ENCODE measurements at regions not wholly inside any gene's neighbourhood (a gene's known extent, or its start where the extent isn't known, plus 50 kb on each side); places are given as distances from the start of the nearest gene placed in this dataset.

- Histone ChIP-seq H3K4me2 (ENCODE audit: low read length) (no peak overlapping the region), H3F3A (ENCODE audit: insufficient read depth, low read length, poor library complexity, severe bottlenecking) (no peaks in the 10 kb centered on the region), H3K79me2 (replicated peaks; ENCODE audit: insufficient read depth, low read length) (no peaks in the 10 kb centered on the region), H3K27me3 (ENCODE audit: insufficient read depth, low read depth, low read length) (no peaks in the 10 kb centered on the region), H4K20me1 (ENCODE audit: insufficient read depth) (no peaks in the 10 kb centered on the region), H3K36me3 (ENCODE audit: insufficient read depth, low read length) (no peaks in the 10 kb centered on the region), H3K9ac (ENCODE audit: low read length) (no peak overlapping the region), H2AFZ (ENCODE audit: low read depth, low read length) (no peak overlapping the region), H3K9me3 (ENCODE audit: low read length) (no peaks in the 10 kb centered on the region), H3K4me3 (ENCODE audit: low read length) (no peak overlapping the region), H3K27ac (ENCODE audit: low read length) (no peak overlapping the region), H3K9me2 (ENCODE audit: insufficient read depth, low read length) (no peaks in the 10 kb centered on the region)
- TF ChIP-seq RAD21 (conservative IDR thresholded peaks at IDR 0.05) (no peak), REST (IDR thresholded peaks at IDR 0.05; ENCODE audit: borderline replicate concordance) (no peak), POLR2AphosphoS5 (IDR thresholded peaks at IDR 0.05) (no peak), TAF1 (IDR thresholded peaks at IDR 0.05; ENCODE audit: low read depth) (no peak), MXI1 (conservative IDR thresholded peaks at IDR 0.05; ENCODE audit: poor library complexity, severe bottlenecking) (no peak), EP300 (conservative IDR thresholded peaks at IDR 0.05; ENCODE audit: poor library complexity, severe bottlenecking) (no peak), CTCF (IDR thresholded peaks at IDR 0.05; ENCODE audit: poor library complexity, severe bottlenecking) (no peak), EZH2 (IDR thresholded peaks at IDR 0.05; ENCODE audit: borderline replicate concordance, insufficient read depth, low read length, poor library complexity, severe bottlenecking) (no peak), SMC3 (conservative IDR thresholded peaks at IDR 0.05; ENCODE audit: poor library complexity) (no peak)
Measured at GRCh38 chr6:164040994-164041393, 626.5 kb downstream of the QKI start.

GRCh38 chr6:164039954-164040375, 625.4 kb downstream of the QKI start:
- Histone ChIP-seq H3K4me3 (ENCODE audit: low read length) (no peak overlapping the region), H3K79me2 (replicated peaks; ENCODE audit: insufficient read depth, low read length) (no peaks in the 10 kb centered on the region), H4K20me1 (ENCODE audit: insufficient read depth) (no peaks in the 10 kb centered on the region), H3K36me3 (ENCODE audit: insufficient read depth, low read length) (no peaks in the 10 kb centered on the region), H3K27me3 (ENCODE audit: insufficient read depth, low read depth, low read length) (no peaks in the 10 kb centered on the region), H3K27ac (ENCODE audit: low read length) (no peak overlapping the region), H3K4me2 (ENCODE audit: low read length) (no peak overlapping the region), H3K9me3 (ENCODE audit: low read length) (no peaks in the 10 kb centered on the region), H2AFZ (ENCODE audit: low read depth, low read length) (no peak overlapping the region), H3K9me2 (ENCODE audit: insufficient read depth, low read length) (no peaks in the 10 kb centered on the region), H3K9ac (ENCODE audit: low read length) (no peak overlapping the region), H3F3A (ENCODE audit: insufficient read depth, low read length, poor library complexity, severe bottlenecking) (no peaks in the 10 kb centered on the region)
- TF ChIP-seq TAF1 (IDR thresholded peaks at IDR 0.05; ENCODE audit: low read depth), result no peak
- no peak for TF ChIP-seq EP300 (conservative IDR thresholded peaks at IDR 0.05; ENCODE audit: poor library complexity, severe bottlenecking)
- TF ChIP-seq SMC3 (conservative IDR thresholded peaks at IDR 0.05; ENCODE audit: poor library complexity), result no peak
- TF ChIP-seq MXI1 (conservative IDR thresholded peaks at IDR 0.05; ENCODE audit: poor library complexity, severe bottlenecking), result no peak
- TF ChIP-seq EZH2 (IDR thresholded peaks at IDR 0.05; ENCODE audit: borderline replicate concordance, insufficient read depth, low read length, poor library complexity, severe bottlenecking), result no peak
- no peak for TF ChIP-seq RAD21 (conservative IDR thresholded peaks at IDR 0.05)
- no peak for TF ChIP-seq REST (IDR thresholded peaks at IDR 0.05; ENCODE audit: borderline replicate concordance)
- TF ChIP-seq CTCF (IDR thresholded peaks at IDR 0.05; ENCODE audit: poor library complexity, severe bottlenecking), result no peak
- TF ChIP-seq POLR2AphosphoS5 (IDR thresholded peaks at IDR 0.05), result no peak

All from neural cell (in vitro differentiated cells).